OCI-M2 (cell line): ENCODE measurements at regions not wholly inside any gene's neighbourhood (a gene's known extent, or its start where the extent isn't known, plus 50 kb on each side); places are given as distances from the start of the nearest gene placed in this dataset.

Experiments
- DNase-seq: peaks from one replicate; lab custom pipeline; 2025; ENCODE audit not compliant: unreplicated experiment; lab: John Stamatoyannopoulos, UW

- no peak for DNase-seq
Measured at GRCh38 chr10:28481968-28482367, 51.0 kb upstream of the WAC start.
